Inferior parietal cortex (tissue), 1 donor: ENCODE measurements at regions not wholly inside any gene's neighbourhood (a gene's known extent, or its start where the extent isn't known, plus 50 kb on each side); places are given as distances from the start of the nearest gene placed in this dataset.
"Not testable (repeated sequence)": the region's sequence is repeated elsewhere in the genome, so short reads cannot be mapped to it uniquely, and the experiment has no call there.

Source experiments
- DNase-seq: peaks from one replicate; pipeline ENCODE4 v3.0.0-alpha.2; 2016; ENCODE audit errors: extremely low spot score

DNA sequence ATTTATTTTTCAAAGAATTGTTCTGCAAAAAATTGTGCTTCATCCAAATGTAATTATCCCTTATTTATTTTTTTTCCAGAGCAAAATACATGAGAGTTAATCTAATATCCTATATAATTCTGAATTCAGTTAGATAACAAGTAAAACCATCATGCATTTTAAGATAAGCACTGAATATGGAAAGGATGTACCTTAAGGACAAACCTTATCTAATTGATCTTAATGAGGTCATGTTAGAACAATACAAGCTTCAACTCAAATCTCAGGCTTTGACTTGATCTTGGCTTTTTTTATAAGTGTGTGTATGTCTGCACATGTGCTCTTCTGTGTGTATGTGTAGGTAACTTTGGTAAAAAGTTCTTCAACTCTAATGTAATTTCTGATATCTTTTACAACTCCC is 1828.8 kb downstream of the PCDH9 start:
- DNase-seq = no peak

DNA sequence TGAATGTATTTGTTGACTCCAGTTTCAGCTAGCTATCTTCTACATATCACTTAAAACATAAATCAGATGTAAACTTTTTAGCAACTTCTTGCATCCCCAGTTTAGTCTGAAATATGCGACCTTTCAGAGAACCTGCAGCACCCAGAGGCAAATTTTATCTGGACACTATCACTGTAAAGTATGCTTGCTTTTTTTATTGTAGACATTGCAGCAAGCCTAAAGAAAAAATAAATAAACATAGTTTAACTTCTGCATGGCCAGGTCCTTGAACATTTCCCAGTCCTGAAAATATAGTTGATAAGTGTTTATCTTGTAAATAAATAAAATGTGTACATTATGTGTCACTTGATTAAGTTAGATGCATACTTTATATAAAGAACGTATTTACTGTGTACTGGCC is 1829.4 kb downstream of the PCDH9 start:
- no peak for DNase-seq

- no peak for DNase-seq
These were observed 1842.3 kb downstream of the PCDH9 start for GRCh38 chr13:65387743-65388347.

DNA sequence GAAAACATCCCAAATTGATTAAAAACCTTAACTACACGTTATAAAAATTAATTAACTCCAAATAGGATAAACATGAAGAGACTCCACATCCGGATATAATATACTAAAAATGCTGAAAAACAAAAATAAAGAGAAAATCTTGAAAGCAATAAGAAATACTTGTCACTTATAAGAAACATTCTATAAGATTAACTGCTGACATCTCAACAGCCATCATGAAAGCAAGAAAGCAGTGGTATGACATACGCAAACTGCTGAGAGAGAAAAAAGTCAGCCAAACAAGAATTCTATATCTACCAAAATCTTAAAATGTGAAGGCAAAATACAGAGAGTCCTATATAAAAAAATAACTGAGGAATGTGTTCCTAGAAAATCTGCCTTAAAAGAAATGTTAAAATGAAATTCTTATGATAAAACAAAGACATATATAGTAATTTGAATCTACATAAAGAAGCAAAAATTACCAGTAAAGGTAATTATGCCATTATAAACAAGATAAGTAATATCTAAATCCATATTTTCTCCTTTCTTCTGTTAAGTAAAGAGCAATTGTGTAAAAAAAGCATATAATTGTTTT is 1851.1 kb downstream of the PCDH9 start:
- DNase-seq = no peak

DNA sequence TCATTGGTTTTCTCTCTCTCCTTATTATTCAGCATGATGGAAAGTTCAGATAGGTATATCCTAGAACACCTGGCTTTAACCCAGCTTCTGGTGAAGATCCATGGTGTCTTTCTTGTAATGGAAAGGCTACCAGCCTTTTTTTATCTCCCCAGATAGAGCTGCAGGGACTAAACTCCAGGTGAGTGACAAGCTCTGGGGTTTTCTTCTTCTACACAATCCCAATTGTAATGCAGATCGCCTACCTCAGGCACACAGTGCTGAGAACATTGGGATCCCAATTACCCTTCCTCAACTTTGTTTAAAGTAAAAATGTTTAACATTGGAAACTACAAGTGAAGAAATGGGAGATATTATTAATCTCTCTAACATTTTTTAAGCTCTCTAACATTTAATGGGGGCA is 1851.7 kb downstream of the PCDH9 start:
- no peak for DNase-seq

- no peak for DNase-seq
These were observed 1861.3 kb downstream of the PCDH9 start for GRCh38 chr13:65368832-65369231.

DNA sequence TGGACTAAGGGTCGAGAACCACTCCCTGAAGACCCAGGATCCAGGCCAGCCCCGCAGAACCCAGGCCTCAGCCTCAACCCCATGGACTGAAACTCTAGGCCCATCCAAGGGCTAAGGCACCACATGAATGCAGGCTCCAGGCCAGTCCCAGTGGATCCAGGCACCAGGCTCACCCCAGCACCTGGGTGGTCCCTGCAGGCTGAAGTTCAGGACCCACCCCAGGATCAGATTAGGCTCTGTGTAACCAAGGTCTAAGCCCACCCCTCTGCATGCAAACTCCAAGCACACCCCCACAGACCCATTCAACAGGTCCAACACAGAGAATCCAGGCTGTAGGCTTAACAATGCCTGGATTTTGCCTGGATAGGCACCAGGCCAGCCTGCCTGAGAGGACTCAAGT is 1876.2 kb downstream of the PCDH9 start:
- DNase-seq = no peak

- not testable (repeated sequence) for DNase-seq
These were observed 1877.0 kb downstream of the PCDH9 start for GRCh38 chr13:65353150-65353549.

DNA sequence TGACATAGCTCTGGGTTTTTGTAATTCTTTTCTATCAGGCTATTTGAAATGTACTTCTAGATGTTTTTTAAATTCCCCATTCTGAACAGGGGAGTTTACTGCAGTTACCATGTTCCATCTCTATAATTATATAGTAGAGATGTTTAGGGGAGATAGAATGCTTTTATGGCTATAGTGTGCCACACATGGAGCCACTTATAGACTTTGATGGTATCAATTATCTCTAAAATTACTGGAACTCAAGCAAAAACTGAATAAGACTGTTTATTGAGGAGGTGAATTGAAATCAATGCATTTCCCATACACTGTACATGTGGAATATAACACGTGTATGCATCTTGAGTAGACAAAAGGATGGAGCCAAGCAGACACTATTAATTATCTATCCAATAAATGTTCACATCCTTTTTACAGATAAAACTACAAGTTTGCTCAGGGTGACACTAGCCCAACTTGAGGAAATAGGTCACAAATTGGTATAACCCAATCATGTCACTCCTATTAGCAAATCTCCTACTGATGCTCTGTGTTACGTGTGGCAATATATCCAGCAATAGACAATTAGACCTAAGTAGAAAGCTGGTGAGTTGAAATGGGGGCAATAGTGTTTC is 1882.6 kb downstream of the PCDH9 start:
- no peak for DNase-seq

DNA sequence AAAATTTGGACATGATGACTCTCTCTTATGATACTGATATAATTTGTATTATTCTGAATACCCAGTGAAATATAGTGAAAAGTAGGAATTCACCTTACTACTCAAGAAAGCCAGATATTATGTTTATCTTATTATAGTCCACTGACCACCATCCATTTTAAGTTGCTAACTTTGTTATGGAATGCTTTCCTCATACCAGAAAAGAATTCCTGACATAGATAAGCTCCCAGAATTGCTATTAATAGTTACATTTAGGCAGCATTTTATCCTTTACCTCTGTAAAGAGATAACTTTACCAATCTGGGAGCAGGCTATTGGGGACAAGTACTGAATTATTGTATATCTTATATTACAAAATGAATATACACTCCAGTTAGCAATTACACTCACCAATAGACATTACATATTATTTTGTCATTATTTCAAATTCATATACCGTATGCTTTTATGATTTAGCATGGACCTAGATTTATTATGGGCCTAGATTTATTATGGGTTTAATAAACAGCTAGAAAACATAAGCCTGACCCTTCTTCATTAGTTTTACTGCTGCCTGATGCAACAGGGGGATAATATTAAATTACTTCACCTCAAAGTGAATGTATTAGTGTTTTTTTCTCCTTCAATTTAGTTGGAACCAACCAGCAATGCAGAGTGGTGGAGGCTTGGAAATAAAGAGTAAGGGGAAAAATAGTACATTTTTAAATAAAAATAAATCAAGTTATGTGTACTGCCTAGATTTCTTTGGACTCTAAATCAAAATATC is 1886.1 kb downstream of the PCDH9 start:
- DNase-seq = no peak

DNA sequence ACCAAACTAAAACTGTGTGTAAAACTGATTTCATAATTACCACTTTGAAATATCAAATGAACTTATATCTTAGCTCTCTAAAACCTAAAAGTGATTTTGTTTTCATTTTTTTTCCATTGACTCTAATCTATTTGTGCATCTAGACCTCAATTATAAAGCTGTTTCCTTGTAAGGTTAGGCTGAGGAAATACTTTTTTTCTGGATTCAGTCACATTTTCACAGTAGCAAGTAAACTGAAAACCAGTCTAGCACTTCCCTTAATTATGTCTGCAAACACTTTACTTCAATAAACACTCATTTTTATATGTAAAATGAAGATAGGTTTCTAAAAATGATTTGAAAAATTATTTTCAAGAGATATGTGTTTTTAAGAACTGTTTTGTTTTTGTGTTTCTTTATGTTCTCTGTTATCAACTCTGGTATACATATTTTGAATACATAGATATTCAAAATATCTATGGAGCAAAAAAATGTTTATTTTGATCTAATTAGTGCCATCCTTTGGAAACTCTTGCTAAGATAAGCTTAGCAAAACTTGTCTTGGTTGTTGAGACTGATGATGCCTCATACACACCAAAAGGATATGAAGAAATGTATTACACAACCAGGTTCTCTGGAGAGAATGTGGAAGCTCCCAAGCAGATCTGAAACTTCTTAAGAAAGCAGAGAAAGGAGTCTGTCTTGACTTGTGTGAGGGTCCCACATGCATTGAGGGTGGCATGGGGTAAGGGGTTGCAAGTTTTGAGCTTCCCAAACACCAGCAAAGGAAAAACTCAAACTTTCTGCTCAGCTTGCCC is 1887.4 kb downstream of the PCDH9 start:
- DNase-seq = no peak

DNA sequence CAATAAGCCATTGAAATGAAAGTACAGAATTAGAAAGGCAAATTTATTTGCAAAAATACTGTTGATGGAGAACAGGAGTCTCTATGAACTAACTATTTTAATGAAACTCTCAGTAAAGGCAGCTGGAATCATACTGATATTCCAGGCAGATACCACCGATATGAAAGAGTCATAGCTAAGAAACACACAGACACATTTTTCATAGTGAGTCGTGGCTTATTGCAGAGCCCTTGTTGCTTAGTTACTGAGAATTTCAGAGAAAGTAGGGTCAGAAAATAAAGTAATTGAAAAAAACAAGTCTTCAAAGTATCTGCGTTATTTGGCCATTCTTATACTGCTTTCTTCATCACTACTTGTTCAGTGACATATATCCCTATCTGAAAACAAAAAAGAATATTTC is 1890.9 kb downstream of the PCDH9 start:
- no peak for DNase-seq

- DNase-seq = no peak
These were observed 1893.2 kb downstream of the PCDH9 start for GRCh38 chr13:65336916-65337315.

- no peak for DNase-seq
These were observed 1893.9 kb downstream of the PCDH9 start for GRCh38 chr13:65336087-65336749.

- DNase-seq = no peak
These were observed 1899.4 kb downstream of the PCDH9 start for GRCh38 chr13:65330691-65331090.

DNA sequence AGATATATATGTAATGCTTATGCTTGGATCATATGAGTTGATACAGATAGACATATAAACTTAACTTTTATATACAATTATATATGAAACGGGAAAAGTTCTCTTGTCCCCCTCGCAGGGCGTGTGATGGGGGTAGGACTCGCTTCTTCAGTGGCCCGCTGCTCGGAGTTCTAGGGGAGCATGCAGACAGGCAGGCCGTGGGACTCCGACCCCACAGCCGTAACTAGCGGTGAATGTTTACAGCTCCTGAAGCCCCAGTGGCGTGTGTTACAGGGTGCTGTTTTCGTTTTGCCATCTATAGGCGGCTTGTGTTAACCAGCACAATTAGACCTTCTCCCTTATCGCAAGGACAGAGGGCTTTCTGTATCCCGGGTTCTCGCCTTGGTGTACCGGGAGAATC is 1899.8 kb downstream of the PCDH9 start:
- no peak for DNase-seq

DNA sequence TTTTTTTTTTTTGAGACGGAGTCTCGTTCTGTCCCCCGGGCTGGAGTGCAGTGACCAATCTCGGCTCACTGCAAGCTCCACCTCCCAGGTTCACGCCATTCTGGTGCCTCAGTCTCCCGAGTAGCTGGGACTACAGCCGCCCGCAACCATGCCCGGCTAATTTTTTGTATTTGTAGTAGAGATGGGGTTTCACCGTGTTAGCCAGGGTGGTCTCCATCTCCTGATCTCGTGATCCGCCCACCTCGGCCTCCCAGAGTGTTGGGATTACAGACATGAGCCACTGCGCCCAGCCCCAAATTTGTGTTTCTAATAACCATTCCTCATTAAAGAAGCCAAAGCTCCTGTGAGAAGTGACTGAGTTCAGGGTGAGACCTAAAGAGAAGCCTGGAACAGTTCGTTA is 1906.9 kb downstream of the PCDH9 start:
- not testable (repeated sequence) for DNase-seq

GRCh38 chr13:65321423-65321822 is 1908.7 kb downstream of the PCDH9 start:
- DNase-seq = not testable (repeated sequence)

DNA sequence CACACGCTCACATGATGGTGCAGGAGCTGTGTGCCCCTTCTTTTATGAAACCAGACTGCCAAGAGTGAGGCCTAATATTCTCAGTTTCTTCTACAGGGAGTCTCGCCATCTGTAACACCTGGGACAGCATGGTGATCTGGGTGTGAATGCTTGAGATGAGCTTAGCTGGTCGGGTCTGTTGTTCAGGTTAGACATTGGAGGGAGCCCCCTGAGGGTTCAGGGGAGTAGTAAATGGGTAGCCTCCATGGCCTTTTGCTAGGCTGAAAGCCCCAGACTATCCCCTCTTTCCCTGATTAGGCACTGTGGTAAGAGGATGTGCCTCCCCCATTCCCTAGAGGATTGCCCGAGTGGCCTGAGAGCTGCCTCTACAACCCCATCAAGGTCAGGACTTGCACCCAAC is 1916.1 kb downstream of the PCDH9 start:
- DNase-seq = no peak

DNA sequence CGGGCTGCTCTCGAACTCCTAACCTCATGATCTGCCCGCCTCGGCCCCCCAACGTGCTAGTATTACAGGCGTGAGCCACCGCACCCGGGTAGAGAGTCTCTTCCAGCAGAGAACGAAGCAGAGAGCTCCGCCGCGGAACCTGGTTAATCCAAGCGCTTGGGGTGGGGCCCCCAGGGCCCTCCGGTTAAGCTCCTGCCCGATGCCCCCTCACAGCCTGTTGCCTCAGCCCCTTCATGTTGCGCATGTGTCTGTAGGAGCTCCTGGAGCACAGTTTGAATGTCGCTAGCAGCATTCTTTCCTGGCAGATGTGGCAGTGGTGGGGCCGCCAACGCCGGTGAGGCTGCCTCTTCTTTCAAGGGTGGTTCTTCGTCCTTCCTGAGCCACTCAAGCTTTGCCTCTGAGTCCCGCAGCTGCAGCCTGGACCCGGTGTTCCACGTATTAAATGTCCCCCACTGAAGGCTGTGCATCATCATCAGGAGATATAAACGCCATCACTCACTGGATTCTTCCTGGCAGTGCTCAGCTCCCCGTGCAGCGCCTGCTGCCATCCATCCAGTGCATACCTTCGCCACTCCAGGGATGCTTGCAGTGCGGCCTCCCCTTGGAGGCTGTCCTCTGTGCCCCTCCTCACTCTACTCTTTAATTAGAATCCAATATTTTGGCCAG is 1919.3 kb downstream of the PCDH9 start:
- no peak for DNase-seq

DNA sequence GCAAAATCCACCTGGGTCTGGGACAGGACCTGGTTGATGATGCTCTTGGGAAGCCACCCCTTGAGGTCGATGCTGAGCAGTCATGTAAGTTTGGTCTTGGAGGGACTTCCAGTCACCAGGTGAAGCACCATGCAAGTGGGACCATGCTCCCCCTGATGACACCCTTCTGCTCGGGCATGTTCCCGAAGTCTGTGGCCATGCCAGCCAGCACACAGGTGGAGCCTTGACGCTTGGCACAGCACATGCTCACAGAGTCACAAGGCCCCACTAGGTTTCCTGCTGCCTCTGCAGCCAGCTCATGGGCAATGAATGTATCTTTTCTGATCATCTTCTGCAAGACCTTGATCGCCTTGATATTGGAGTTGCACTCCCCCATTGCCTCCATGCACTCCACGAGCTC is 1920.2 kb downstream of the PCDH9 start:
- DNase-seq = no peak
